ENCODE measurements at regions not wholly inside any gene's neighbourhood (a gene's known extent, or its start where the extent isn't known, plus 50 kb on each side); places are given as distances from the start of the nearest gene placed in this dataset.

GRCh38 chr4:124219389-124219788, 493.1 kb downstream of the ANKRD50 start:
- H3K4me1 ChIP-seq = no peaks in the 10 kb centered on the region
- H3K27me3 ChIP-seq = no peaks in the 10 kb centered on the region
- no peak overlapping the region for H3K4me3 ChIP-seq
- no peaks in the 10 kb centered on the region for H3K36me3 ChIP-seq
- TF ChIP-seq POLR2AphosphoS5 (IDR thresholded peaks at IDR 0.05) = no peak
- TF ChIP-seq EP300 (IDR thresholded peaks at IDR 0.05) = no peak
- TF ChIP-seq CTCF (IDR thresholded peaks at IDR 0.05) = no peak
- no peak for TF ChIP-seq POLR2A (IDR thresholded peaks at IDR 0.05)
- WGBS = 68% methylated on average over 1 of the region's 1 CpG
- H3K27ac ChIP-seq = no peak overlapping the region
- DNase-seq (ENCODE audit: low spot score in 2 of 2) = no peak
- no peaks in the 10 kb centered on the region for H3K9me3 ChIP-seq

DNA sequence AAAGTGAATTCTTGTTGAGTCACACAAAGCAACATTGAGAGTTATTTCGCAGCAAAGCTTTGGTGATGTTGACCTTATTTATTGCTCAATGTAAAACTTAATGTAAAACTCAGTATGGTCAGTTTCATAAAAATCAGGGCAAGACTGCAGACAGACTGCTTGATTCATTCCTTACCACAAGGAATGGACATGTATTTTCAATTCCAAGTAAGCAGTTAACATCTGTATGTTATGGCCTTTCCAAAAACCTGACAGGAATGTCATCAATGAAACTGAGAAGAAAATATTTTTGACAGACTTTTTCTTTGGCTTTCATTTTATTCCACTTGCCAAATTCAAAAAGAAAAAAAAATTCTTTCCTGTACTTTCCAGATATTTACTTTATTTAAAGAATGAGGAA, 488.3 kb downstream of the ANKRD50 start:
- no peak for DNase-seq (ENCODE audit: low spot score in 2 of 2)
- no peaks in the 10 kb centered on the region for H3K4me1 ChIP-seq
- 97% methylated on average over 1 of the region's 1 CpG for WGBS
- H3K27ac ChIP-seq = no peak overlapping the region
- TF ChIP-seq CTCF (IDR thresholded peaks at IDR 0.05) (no peak), POLR2AphosphoS5 (IDR thresholded peaks at IDR 0.05) (no peak), POLR2A (IDR thresholded peaks at IDR 0.05) (no peak), EP300 (IDR thresholded peaks at IDR 0.05) (no peak)
- no peak overlapping the region for H3K4me3 ChIP-seq
- peaks cover 5% of the 10 kb centered on the region for H3K9me3 ChIP-seq
- no peaks in the 10 kb centered on the region for H3K36me3 ChIP-seq
- no peaks in the 10 kb centered on the region for H3K27me3 ChIP-seq

DNA sequence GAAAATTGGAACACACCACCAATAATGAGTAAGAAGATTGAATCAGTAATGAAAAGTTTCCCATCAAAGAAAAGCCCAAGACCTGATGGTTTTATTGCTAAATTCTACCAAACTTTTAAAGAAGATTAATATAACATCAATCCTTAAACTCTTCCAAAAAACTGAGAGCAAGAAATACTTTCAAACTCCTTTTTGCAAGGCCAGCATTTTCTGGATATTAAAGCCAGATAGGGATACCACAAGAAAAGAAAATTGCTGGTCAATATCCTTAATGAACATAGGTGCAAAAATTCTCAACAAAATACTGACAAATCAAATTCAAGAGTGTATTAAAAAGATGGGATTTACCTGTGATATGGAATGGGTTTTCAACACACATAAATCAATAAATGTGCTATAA, 484.6 kb downstream of the ANKRD50 start:
- peaks cover 5% of the 10 kb centered on the region for H3K9me3 ChIP-seq
- no peaks in the 10 kb centered on the region for H3K27me3 ChIP-seq
- TF ChIP-seq EP300 (IDR thresholded peaks at IDR 0.05) (no peak), POLR2A (IDR thresholded peaks at IDR 0.05) (no peak), POLR2AphosphoS5 (IDR thresholded peaks at IDR 0.05) (no peak), CTCF (IDR thresholded peaks at IDR 0.05) (no peak)
- no peaks in the 10 kb centered on the region for H3K4me1 ChIP-seq
- DNase-seq (ENCODE audit: low spot score in 2 of 2) = no peak
- no peaks in the 10 kb centered on the region for H3K36me3 ChIP-seq
- H3K4me3 ChIP-seq = no peak overlapping the region
- H3K27ac ChIP-seq = no peak overlapping the region

DNA sequence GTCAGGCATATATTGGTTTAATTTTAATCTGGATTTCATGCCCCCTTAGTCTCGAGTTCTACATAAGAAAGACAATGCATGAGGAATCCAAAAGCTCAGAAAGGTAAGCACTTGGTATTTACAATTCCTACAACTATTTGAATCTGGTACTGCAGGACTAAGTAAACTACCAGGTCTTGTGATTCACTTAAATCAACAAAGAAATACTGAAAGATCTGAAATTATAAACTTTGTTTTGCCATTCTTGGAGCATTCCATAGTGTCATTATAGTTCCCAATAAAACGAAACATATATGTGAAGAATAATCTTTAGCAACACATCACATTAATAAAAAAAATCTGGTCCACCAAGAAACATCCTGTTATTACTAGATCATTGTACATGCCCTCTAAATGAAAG, 482.3 kb downstream of the ANKRD50 start:
- Histone ChIP-seq H3K27me3 (no peaks in the 10 kb centered on the region), H3K9me3 (peaks cover 5% of the 10 kb centered on the region), H3K4me3 (no peak overlapping the region), H3K36me3 (no peaks in the 10 kb centered on the region), H3K27ac (no peak overlapping the region), H3K4me1 (no peaks in the 10 kb centered on the region)
- TF ChIP-seq POLR2A (IDR thresholded peaks at IDR 0.05) (no peak), POLR2AphosphoS5 (IDR thresholded peaks at IDR 0.05) (no peak), EP300 (IDR thresholded peaks at IDR 0.05) (no peak), CTCF (IDR thresholded peaks at IDR 0.05) (no peak)
- DNase-seq (ENCODE audit: low spot score in 2 of 2) = no peak
- 79% methylated on average over 2 of the region's 2 CpGs for WGBS

DNA sequence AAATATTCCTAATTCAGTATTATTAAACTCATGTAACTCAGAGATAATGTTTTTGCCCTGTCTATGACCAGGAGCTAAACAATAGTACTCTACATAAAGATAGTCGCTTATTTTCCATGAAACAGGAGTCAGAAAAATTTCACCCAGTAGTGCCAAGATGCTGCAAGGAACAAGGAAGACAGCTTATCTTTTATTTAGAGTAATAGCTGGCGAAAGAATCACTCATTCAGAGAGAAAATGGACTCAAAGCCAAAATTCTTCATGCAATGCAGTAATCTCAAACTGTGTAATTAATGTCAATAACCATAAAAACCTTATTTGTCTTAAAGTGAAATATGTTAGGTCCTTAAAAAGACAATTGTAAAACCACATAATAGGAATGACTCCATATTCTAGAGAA, 477.8 kb downstream of the ANKRD50 start:
- Histone ChIP-seq H3K4me3 (no peak overlapping the region), H3K27me3 (no peaks in the 10 kb centered on the region), H3K4me1 (no peaks in the 10 kb centered on the region), H3K27ac (no peak overlapping the region), H3K36me3 (no peaks in the 10 kb centered on the region), H3K9me3 (no peaks in the 10 kb centered on the region)
- 55% methylated on average over 2 of the region's 2 CpGs for WGBS
- DNase-seq (ENCODE audit: low spot score in 2 of 2) = no peak
- TF ChIP-seq EP300 (IDR thresholded peaks at IDR 0.05) (no peak), POLR2AphosphoS5 (IDR thresholded peaks at IDR 0.05) (no peak), CTCF (IDR thresholded peaks at IDR 0.05) (no peak), POLR2A (IDR thresholded peaks at IDR 0.05) (no peak)

Measured in suprapubic skin (tissue), 4 donors.